ENCODE measurements at regions not wholly inside any gene's neighbourhood (a gene's known extent, or its start where the extent isn't known, plus 50 kb on each side); places are given as distances from the start of the nearest gene placed in this dataset.

- DNase-seq (ENCODE audit: low spot score): no peak
These were observed 61.0 kb upstream of the DUSP5 start for GRCh38 chr10:110436554-110437350.

- no peak for DNase-seq (ENCODE audit: low spot score)
These were observed 60.4 kb upstream of the DUSP5 start for GRCh38 chr10:110437351-110437605.

- no peak for DNase-seq (ENCODE audit: low spot score)
These were observed 59.9 kb upstream of the DUSP5 start for GRCh38 chr10:110437761-110438341.

GRCh38 chr10:110442746-110443145, 55.0 kb upstream of the DUSP5 start:
- no peak for DNase-seq (ENCODE audit: low spot score)

- DNase-seq (ENCODE audit: low spot score): no peak
These were observed 54.3 kb upstream of the DUSP5 start for GRCh38 chr10:110443239-110444003.

- no peak for DNase-seq (ENCODE audit: low spot score)
These were observed 53.7 kb upstream of the DUSP5 start for GRCh38 chr10:110444004-110444337.

- DNase-seq (ENCODE audit: low spot score): no peak
These were observed 51.8 kb upstream of the DUSP5 start for GRCh38 chr10:110445871-110446270.

- no peak for DNase-seq (ENCODE audit: low spot score)
These were observed 51.4 kb upstream of the DUSP5 start for GRCh38 chr10:110446277-110446676.

- DNase-seq (ENCODE audit: low spot score): peak; percentile 92
These were observed 50.6 kb upstream of the DUSP5 start for GRCh38 chr10:110446954-110447608.

- DNase-seq (ENCODE audit: low spot score): no peak
These were observed 49.8 kb upstream of the DUSP5 start for GRCh38 chr10:110447886-110448285.

Measured in AG08395 (cell line).